WTC11 (cell line): ENCODE measurements at regions not wholly inside any gene's neighbourhood (a gene's known extent, or its start where the extent isn't known, plus 50 kb on each side); places are given as distances from the start of the nearest gene placed in this dataset.

Source experiments
- ATAC-seq: fragments of 200-7000 bp; cut with Tn5 transposase; 2 replicates; pipeline ENCODE4 v1.10.0; 2021; ENCODE audit warnings: mild to moderate bottlenecking, moderate library complexity
- CTCF ChIA-PET: fragments of 300-600 bp; sonication (Branson Sonifier 250); formaldehyde crosslinking; loops from one replicate; lab custom pipeline; 2021; ENCODE audit warnings: antibody characterized with exemption; lab: Charles Lee
- POLR2A ChIA-PET: fragments of 350-600 bp; sonication (Branson Sonifier 250); formaldehyde crosslinking; loops from one replicate; lab custom pipeline; 2021; ENCODE audit warnings: antibody characterized with exemption; lab: Charles Lee
- DNase-seq: peaks from one replicate; pipeline ENCODE4 v3.0.0; 2021; ENCODE audit warnings: low spot score
- H3K27ac Mint-ChIP-seq: 2 replicates; pipeline ENCODE4 v1.8.0; 2021; ENCODE audit warnings: mixed read lengths
- H3K27me3 Mint-ChIP-seq: 2 replicates; pipeline ENCODE4 v1.8.0; 2021; ENCODE audit warnings: low read depth, mild to moderate bottlenecking, moderate library complexity, mixed read lengths
- H3K36me3 Mint-ChIP-seq: 2 replicates; pipeline ENCODE4 v1.8.0; 2021; ENCODE audit warnings: mixed read lengths
- H3K4me1 Mint-ChIP-seq: 2 replicates; pipeline ENCODE4 v1.8.0; 2022; ENCODE audit warnings: mixed read lengths
- H3K4me3 Mint-ChIP-seq: 2 replicates; pipeline ENCODE4 v1.8.0; 2021; ENCODE audit warnings: mild to moderate bottlenecking, moderate library complexity, mixed read lengths
- H3K9me3 Mint-ChIP-seq: 2 replicates; pipeline ENCODE4 v1.8.0; 2021; ENCODE audit warnings: mixed read lengths
- ATF1 ChIP-seq: sonication (generic); formaldehyde crosslinking; IDR thresholded peaks from 2 replicates; pipeline ENCODE4 v1.8.1; 2023; ENCODE audit warnings: mild to moderate bottlenecking, moderate library complexity, missing genetic modification reagents
- EMX1 ChIP-seq: fragments of 250-450 bp; sonication (Bioruptor Pico); IDR thresholded peaks from 2 replicates; pipeline ENCODE4 v1.8.0; 2021; ENCODE audit warnings: mild to moderate bottlenecking
- FOXP1 ChIP-seq: sonication (generic); formaldehyde crosslinking; IDR thresholded peaks from 2 replicates; pipeline ENCODE4 v1.8.0; 2022; ENCODE audit warnings: missing genetic modification reagents, mild to moderate bottlenecking, moderate library complexity, borderline replicate concordance
- JAZF1 ChIP-seq: fragments of 250-450 bp; sonication (Bioruptor Pico); IDR thresholded peaks from 2 replicates; pipeline ENCODE4 v1.9.0; 2021; ENCODE audit warnings: moderate library complexity, mild to moderate bottlenecking, inconsistent platforms
- KAT7 ChIP-seq: sonication (generic); formaldehyde crosslinking; IDR thresholded peaks from 2 replicates; pipeline ENCODE4 v1.8.1; 2023; ENCODE audit warnings: missing genetic modification reagents, mild to moderate bottlenecking, borderline replicate concordance
- RORB ChIP-seq: fragments of 250-450 bp; sonication (Bioruptor Pico); IDR thresholded peaks from 2 replicates; pipeline ENCODE4 v1.9.0; 2021; ENCODE audit warnings: mild to moderate bottlenecking
- SOX15 ChIP-seq: fragments of 250-450 bp; sonication (Bioruptor Pico); IDR thresholded peaks from 2 replicates; pipeline ENCODE4 v1.9.0; 2021; ENCODE audit warnings: mild to moderate bottlenecking
- ZNF138 ChIP-seq: sonication (generic); formaldehyde crosslinking; conservative IDR thresholded peaks from 2 replicates; pipeline ENCODE4 v1.8.1; 2022; ENCODE audit warnings: mild to moderate bottlenecking, moderate library complexity, missing genetic modification reagents
- ZNF232 ChIP-seq: sonication (generic); formaldehyde crosslinking; IDR thresholded peaks from 2 replicates; pipeline ENCODE4 v1.8.0; 2022; ENCODE audit warnings: mild to moderate bottlenecking, missing genetic modification reagents
- ZNF317 ChIP-seq: sonication (generic); formaldehyde crosslinking; IDR thresholded peaks from 2 replicates; pipeline ENCODE4 v1.8.1; 2023; ENCODE audit warnings: low read depth, mild to moderate bottlenecking, moderate library complexity, missing genetic modification reagents, borderline replicate concordance
- ZNF396 ChIP-seq: fragments of 250-450 bp; sonication (Bioruptor Pico); IDR thresholded peaks from 2 replicates; pipeline ENCODE4 v1.8.0; 2021; ENCODE audit warnings: mild to moderate bottlenecking, moderate library complexity, borderline replicate concordance
- ZNF423 ChIP-seq: fragments of 250-450 bp; sonication (Bioruptor Pico); IDR thresholded peaks from 2 replicates; pipeline ENCODE4 v2.1.2; 2022; ENCODE audit warnings: mild to moderate bottlenecking, moderate library complexity
- TF ChIP-seq, protein P1 (sequence below): sonication (generic); formaldehyde crosslinking; IDR thresholded peaks from 2 replicates; pipeline ENCODE4 v1.8.1; 2023; ENCODE audit warnings: mild to moderate bottlenecking, missing genetic modification reagents
- TF ChIP-seq, protein P2 (sequence below): sonication (generic); formaldehyde crosslinking; IDR thresholded peaks from 2 replicates; pipeline ENCODE4 v1.8.1; 2023; ENCODE audit warnings: mild to moderate bottlenecking, moderate library complexity, missing genetic modification reagents
- TF ChIP-seq, protein P3 (sequence below): fragments of 250-450 bp; sonication (Bioruptor Pico); IDR thresholded peaks from 2 replicates; pipeline ENCODE4 v1.9.0; 2021; ENCODE audit warnings: mild to moderate bottlenecking
- TF ChIP-seq, protein P4 (sequence below): sonication (generic); formaldehyde crosslinking; IDR thresholded peaks from 2 replicates; pipeline ENCODE4 v1.8.0; 2022; ENCODE audit warnings: mild to moderate bottlenecking, missing genetic modification reagents
- TF ChIP-seq, protein P5 (sequence below): sonication (generic); formaldehyde crosslinking; IDR thresholded peaks from 2 replicates; pipeline ENCODE4 v1.8.1; 2023; ENCODE audit warnings: mild to moderate bottlenecking, missing genetic modification reagents, borderline replicate concordance
- TF ChIP-seq, protein P6 (sequence below): sonication (generic); formaldehyde crosslinking; IDR thresholded peaks from 2 replicates; pipeline ENCODE4 v1.8.0; 2023; ENCODE audit warnings: missing genetic modification reagents
- TF ChIP-seq, protein P7 (sequence below): sonication (generic); formaldehyde crosslinking; conservative IDR thresholded peaks from 2 replicates; pipeline ENCODE4 v1.8.1; 2022; ENCODE audit warnings: mild to moderate bottlenecking, missing genetic modification reagents

DNA sequence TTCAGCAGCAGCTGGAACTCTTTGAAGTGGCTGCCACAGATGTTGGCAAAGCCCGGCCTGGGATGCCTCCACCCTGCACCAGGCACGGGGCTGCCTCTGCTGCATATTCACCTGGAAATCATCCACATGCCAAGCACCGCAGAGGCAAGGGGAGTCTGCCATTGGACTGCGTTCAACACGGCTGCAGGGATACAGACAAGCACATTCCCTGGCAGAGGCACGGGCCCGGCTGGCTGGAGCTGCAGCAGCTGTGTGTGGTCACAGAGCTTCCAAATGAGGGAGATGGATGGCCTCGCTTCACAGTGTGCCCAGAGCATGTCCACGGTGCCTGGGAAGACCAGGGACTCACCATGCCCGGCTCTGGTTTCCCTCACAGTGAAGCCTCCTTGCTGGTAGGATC is 1378.9 kb downstream of the TBC1D22A start:
- DNase-seq (no peak), ATAC-seq (no peak)
- Mint-ChIP-seq H3K9me3 (peaks cover 9% of the 10 kb centered on the region; the same call in 1 of the 2 replicates), H3K36me3 (no peaks in the 10 kb centered on the region), H3K27ac (no peak overlapping the region), H3K4me3 (no peak overlapping the region), H3K4me1 (peaks cover 9% of the 10 kb centered on the region), H3K27me3 (peaks cover 5% of the 10 kb centered on the region)
- TF ChIP-seq EMX1 (no peak), KAT7 (CRISPR knock-in tag) (no peak), ZNF423 (no peak), FOXP1 (CRISPR knock-in tag) (no peak), SOX15 (CRISPR knock-in tag) (no peak)
- TF ChIP-seq, protein P1, sequence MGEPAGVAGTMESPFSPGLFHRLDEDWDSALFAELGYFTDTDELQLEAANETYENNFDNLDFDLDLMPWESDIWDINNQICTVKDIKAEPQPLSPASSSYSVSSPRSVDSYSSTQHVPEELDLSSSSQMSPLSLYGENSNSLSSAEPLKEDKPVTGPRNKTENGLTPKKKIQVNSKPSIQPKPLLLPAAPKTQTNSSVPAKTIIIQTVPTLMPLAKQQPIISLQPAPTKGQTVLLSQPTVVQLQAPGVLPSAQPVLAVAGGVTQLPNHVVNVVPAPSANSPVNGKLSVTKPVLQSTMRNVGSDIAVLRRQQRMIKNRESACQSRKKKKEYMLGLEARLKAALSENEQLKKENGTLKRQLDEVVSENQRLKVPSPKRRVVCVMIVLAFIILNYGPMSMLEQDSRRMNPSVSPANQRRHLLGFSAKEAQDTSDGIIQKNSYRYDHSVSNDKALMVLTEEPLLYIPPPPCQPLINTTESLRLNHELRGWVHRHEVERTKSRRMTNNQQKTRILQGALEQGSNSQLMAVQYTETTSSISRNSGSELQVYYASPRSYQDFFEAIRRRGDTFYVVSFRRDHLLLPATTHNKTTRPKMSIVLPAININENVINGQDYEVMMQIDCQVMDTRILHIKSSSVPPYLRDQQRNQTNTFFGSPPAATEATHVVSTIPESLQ, result no peak
- CTCF ChIA-PET, result no interaction called here
- POLR2A ChIA-PET, result no interaction called here

DNA sequence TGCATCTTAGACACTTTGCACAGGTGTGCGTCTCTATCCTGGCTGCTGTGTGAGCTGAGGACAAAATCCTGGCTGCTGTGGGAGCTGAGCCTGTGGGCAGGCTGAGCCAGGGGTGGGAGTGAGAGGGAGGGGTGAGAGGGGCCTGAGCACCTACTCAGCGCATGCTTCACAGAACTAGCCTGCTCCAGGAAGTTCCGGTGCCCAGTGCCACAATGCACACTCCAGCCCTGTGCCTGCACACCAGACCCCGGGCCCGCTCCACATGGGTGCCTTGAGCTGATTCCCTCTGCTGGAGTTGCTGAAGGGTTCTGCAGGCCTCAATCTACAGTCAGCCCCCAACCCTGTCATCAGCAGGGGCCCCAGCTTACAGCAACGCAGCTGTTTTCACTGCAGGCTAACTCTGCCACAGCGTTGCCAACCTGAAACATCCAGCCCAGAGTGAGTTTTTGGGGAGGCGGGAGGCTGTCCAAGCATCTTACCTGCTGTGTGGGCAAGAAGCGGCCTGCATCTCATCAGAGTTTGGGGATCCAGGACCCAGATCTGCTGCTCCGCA is 1377.9 kb downstream of the TBC1D22A start:
- TF ChIP-seq KAT7 (CRISPR knock-in tag) (no peak), ZNF317 (CRISPR knock-in tag) (no peak), ZNF138 (no peak), RORB (no peak), EMX1 (no peak), JAZF1 (CRISPR knock-in tag) (no peak), ZNF396 (CRISPR knock-in tag) (no peak), ATF1 (CRISPR knock-in tag) (no peak)
- TF ChIP-seq, protein P2, sequence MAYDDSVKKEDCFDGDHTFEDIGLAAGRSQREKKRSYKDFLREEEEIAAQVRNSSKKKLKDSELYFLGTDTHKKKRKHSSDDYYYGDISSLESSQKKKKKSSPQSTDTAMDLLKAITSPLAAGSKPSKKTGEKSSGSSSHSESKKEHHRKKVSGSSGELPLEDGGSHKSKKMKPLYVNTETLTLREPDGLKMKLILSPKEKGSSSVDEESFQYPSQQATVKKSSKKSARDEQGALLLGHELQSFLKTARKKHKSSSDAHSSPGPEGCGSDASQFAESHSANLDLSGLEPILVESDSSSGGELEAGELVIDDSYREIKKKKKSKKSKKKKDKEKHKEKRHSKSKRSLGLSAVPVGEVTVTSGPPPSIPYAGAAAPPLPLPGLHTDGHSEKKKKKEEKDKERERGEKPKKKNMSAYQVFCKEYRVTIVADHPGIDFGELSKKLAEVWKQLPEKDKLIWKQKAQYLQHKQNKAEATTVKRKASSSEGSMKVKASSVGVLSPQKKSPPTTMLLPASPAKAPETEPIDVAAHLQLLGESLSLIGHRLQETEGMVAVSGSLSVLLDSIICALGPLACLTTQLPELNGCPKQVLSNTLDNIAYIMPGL, result no peak
- TF ChIP-seq, protein P3, sequence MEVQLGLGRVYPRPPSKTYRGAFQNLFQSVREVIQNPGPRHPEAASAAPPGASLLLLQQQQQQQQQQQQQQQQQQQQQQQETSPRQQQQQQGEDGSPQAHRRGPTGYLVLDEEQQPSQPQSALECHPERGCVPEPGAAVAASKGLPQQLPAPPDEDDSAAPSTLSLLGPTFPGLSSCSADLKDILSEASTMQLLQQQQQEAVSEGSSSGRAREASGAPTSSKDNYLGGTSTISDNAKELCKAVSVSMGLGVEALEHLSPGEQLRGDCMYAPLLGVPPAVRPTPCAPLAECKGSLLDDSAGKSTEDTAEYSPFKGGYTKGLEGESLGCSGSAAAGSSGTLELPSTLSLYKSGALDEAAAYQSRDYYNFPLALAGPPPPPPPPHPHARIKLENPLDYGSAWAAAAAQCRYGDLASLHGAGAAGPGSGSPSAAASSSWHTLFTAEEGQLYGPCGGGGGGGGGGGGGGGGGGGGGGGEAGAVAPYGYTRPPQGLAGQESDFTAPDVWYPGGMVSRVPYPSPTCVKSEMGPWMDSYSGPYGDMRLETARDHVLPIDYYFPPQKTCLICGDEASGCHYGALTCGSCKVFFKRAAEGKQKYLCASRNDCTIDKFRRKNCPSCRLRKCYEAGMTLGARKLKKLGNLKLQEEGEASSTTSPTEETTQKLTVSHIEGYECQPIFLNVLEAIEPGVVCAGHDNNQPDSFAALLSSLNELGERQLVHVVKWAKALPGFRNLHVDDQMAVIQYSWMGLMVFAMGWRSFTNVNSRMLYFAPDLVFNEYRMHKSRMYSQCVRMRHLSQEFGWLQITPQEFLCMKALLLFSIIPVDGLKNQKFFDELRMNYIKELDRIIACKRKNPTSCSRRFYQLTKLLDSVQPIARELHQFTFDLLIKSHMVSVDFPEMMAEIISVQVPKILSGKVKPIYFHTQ, result no peak
- TF ChIP-seq, protein P4, sequence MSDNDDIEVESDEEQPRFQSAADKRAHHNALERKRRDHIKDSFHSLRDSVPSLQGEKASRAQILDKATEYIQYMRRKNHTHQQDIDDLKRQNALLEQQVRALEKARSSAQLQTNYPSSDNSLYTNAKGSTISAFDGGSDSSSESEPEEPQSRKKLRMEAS (CRISPR knock-in tag), result no peak
- ChIA-PET CTCF (no interaction called here), POLR2A (no interaction called here)
- H3K4me3 Mint-ChIP-seq, result no peak overlapping the region
- peaks cover 9% of the 10 kb centered on the region; the same call in 1 of the 2 replicates for H3K9me3 Mint-ChIP-seq
- no peak for DNase-seq
- H3K27me3 Mint-ChIP-seq, result no peaks in the 10 kb centered on the region; the same call in 1 of the 2 replicates
- no peak for ATAC-seq
- H3K36me3 Mint-ChIP-seq, result no peaks in the 10 kb centered on the region
- H3K27ac Mint-ChIP-seq, result no peak overlapping the region
- H3K4me1 Mint-ChIP-seq, result peaks cover 5% of the 10 kb centered on the region

DNA sequence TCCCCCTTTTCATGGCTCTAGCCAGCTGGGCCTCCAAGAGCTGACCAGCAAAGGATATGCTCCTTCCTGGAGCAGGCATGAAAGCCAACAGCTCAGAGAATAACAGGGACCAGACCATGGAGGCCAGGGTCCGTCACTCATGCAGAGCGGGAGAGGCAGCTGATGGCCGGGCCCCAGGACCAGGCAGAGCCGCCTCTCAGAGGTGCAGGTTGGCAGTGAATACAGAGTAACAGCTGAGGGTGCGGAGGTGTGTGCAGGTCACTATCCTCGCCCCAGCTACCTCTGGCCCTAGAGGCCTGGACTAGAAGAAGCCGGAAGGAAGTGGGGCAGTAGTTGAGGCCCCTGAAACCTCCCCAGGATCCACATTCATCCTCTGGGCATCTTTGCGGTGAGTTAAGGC is 1377.3 kb downstream of the TBC1D22A start:
- Mint-ChIP-seq H3K9me3 (peaks cover 11% of the 10 kb centered on the region), H3K4me3 (no peak overlapping the region), H3K36me3 (peaks cover 2% of the 10 kb centered on the region), H3K4me1 (peaks cover 5% of the 10 kb centered on the region), H3K27ac (no peak overlapping the region), H3K27me3 (no peaks in the 10 kb centered on the region; the same call in 1 of the 2 replicates)
- ChIA-PET POLR2A (no interaction called here), CTCF (no interaction called here)
- ATAC-seq (no peak), DNase-seq (no peak)
- TF ChIP-seq, protein P5, sequence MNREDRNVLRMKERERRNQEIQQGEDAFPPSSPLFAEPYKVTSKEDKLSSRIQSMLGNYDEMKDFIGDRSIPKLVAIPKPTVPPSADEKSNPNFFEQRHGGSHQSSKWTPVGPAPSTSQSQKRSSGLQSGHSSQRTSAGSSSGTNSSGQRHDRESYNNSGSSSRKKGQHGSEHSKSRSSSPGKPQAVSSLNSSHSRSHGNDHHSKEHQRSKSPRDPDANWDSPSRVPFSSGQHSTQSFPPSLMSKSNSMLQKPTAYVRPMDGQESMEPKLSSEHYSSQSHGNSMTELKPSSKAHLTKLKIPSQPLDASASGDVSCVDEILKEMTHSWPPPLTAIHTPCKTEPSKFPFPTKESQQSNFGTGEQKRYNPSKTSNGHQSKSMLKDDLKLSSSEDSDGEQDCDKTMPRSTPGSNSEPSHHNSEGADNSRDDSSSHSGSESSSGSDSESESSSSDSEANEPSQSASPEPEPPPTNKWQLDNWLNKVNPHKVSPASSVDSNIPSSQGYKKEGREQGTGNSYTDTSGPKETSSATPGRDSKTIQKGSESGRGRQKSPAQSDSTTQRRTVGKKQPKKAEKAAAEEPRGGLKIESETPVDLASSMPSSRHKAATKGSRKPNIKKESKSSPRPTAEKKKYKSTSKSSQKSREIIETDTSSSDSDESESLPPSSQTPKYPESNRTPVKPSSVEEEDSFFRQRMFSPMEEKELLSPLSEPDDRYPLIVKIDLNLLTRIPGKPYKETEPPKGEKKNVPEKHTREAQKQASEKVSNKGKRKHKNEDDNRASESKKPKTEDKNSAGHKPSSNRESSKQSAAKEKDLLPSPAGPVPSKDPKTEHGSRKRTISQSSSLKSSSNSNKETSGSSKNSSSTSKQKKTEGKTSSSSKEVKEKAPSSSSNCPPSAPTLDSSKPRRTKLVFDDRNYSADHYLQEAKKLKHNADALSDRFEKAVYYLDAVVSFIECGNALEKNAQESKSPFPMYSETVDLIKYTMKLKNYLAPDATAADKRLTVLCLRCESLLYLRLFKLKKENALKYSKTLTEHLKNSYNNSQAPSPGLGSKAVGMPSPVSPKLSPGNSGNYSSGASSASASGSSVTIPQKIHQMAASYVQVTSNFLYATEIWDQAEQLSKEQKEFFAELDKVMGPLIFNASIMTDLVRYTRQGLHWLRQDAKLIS (CRISPR knock-in tag), result no peak
- no peak for TF ChIP-seq ZNF232
- TF ChIP-seq, protein P6, sequence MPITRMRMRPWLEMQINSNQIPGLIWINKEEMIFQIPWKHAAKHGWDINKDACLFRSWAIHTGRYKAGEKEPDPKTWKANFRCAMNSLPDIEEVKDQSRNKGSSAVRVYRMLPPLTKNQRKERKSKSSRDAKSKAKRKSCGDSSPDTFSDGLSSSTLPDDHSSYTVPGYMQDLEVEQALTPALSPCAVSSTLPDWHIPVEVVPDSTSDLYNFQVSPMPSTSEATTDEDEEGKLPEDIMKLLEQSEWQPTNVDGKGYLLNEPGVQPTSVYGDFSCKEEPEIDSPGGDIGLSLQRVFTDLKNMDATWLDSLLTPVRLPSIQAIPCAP (CRISPR knock-in tag), result no peak
- TF ChIP-seq, protein P7, sequence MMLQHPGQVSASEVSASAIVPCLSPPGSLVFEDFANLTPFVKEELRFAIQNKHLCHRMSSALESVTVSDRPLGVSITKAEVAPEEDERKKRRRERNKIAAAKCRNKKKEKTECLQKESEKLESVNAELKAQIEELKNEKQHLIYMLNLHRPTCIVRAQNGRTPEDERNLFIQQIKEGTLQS, result no peak
